ENCODE measurements at regions not wholly inside any gene's neighbourhood (a gene's known extent, or its start where the extent isn't known, plus 50 kb on each side); places are given as distances from the start of the nearest gene placed in this dataset.

DNA sequence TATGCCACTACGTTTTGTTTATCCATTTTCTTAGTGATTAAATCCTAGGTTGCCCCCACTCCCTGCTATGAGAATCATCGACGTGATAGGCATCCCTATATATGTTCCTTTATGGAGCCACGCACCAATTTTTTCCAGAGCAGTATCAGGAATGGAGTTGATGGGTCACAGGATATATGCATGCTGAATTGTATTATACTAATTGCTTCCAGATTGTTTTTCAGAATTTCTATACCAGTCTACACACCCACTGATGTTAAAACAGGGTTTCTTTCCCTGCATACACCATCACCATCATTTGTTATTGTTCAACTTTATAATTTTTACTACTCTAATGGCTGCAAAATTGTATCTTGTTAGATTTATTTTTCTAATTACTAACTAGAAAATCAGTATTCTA is 100.1 kb upstream of the MRPS22 start:
- in situ Hi-C loops (cut with HindIII; ENCODE audit: low sequenced_read_pairs) = no loop called here
- H3K4me3 ChIP-seq (ENCODE audit: low read depth, low read length) = no peak overlapping the region
- no peak for TF ChIP-seq CTCF (IDR thresholded peaks at IDR 0.05; ENCODE audit: low read depth, low read length, missing control alignments)
- no peak for DNase-seq (ENCODE audit: low read depth)

- no peak for TF ChIP-seq CTCF (IDR thresholded peaks at IDR 0.05; ENCODE audit: low read depth, low read length, missing control alignments)
Observed at GRCh38 chr3:139248593-139249255, 95.1 kb upstream of the MRPS22 start.

DNA sequence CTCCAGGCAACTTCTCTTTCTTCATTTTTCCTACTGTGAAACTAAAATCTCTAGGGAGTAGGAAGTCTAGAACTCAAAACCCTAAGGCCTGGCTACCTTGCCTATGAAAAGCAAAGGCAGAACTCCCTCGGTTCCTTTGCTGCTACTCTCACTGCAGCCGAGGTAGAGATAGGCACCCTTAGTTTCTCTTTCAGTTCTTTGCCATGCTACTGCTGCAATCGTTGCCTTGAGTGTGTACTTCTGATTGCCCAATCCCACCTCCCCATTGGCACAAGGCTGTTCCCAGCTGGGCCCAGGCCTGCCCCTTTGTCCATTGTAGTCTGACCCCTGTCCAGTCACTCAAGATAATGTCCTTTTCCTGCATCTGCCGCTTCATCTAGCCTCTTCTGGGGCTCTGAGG is 92.3 kb upstream of the MRPS22 start:
- DNase-seq (ENCODE audit: low read depth) = no peak
- no peak overlapping the region for H3K4me3 ChIP-seq (ENCODE audit: low read depth, low read length)
- in situ Hi-C loops (cut with HindIII; ENCODE audit: low sequenced_read_pairs) = no loop called here
- no peak for TF ChIP-seq CTCF (IDR thresholded peaks at IDR 0.05; ENCODE audit: low read depth, low read length, missing control alignments)

More at GRCh38 chr3:139248593-139249255, 95.1 kb upstream of the MRPS22 start:
- H3K4me3 ChIP-seq (ENCODE audit: low read depth, low read length) = no peak overlapping the region
- DNase-seq (ENCODE audit: low read depth) = no peak
- in situ Hi-C loops (cut with HindIII; ENCODE audit: low sequenced_read_pairs) = no loop called here

- in situ Hi-C loops (cut with HindIII; ENCODE audit: low sequenced_read_pairs) = no loop called here
- TF ChIP-seq CTCF (IDR thresholded peaks at IDR 0.05; ENCODE audit: low read depth, low read length, missing control alignments) = no peak
- no peak for DNase-seq (ENCODE audit: low read depth)
- H3K4me3 ChIP-seq (ENCODE audit: low read depth, low read length) = no peak overlapping the region
Observed at GRCh38 chr3:139252719-139253118, 91.1 kb upstream of the MRPS22 start.

DNA sequence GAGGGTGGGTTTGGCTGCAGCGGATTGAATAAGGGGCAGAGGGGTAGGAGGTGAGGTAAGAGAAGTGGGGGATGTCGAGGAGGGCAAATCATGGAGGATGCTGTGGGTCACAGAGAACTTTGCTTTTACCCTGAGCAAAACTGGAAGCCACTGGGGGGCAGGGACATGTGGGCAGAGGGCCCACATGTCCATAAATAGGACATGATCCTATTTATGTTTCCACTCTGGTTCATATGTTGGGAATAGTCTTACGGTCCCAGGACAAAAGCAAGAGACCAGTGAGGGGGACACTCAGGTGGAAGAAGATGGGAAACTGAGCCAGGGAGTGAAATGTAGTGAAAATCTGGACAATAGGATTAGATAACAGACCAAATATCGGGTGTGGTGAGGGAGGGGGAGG is 85.5 kb upstream of the MRPS22 start:
- H3K4me3 ChIP-seq (ENCODE audit: low read depth, low read length) = no peak overlapping the region
- in situ Hi-C loops (cut with HindIII; ENCODE audit: low sequenced_read_pairs) = no loop called here
- DNase-seq (ENCODE audit: low read depth) = no peak
- no peak for TF ChIP-seq CTCF (IDR thresholded peaks at IDR 0.05; ENCODE audit: low read depth, low read length, missing control alignments)

DNA sequence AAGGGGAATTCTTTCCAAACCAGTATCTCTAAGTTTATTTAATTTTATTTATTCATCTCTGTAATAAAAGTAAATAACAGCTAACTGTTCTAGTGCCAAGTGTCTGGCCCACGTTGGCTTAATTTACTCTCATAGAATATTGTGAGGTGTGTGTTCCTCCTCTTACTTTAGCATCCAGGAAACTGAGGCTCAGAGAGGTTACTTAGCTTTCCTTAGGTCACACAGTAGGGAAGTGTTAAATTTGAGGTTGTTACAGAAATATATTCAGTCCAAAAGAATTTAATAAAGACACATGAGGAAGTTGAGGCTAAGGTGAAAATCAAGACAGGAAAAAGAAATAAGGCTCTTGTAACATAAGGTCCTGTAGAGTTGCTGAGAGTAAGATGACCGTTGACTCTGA is 84.4 kb upstream of the MRPS22 start:
- H3K4me3 ChIP-seq (ENCODE audit: low read depth, low read length) = no peak overlapping the region
- no peak for TF ChIP-seq CTCF (IDR thresholded peaks at IDR 0.05; ENCODE audit: low read depth, low read length, missing control alignments)
- in situ Hi-C loops (cut with HindIII; ENCODE audit: low sequenced_read_pairs) = no loop called here
- DNase-seq (ENCODE audit: low read depth) = no peak
